ENCODE measurements at regions not wholly inside any gene's neighbourhood (a gene's known extent, or its start where the extent isn't known, plus 50 kb on each side); places are given as distances from the start of the nearest gene placed in this dataset.

GRCh38 chr5:28726815-28727214, 1688.4 kb upstream of the CDH9 start (continued):
- no peak for TF ChIP-seq CHD7 (IDR thresholded peaks at IDR 0.05; ENCODE audit: insufficient replicate concordance, low read length)

Measured in H1 (cell line).